ENCODE measurements at regions not wholly inside any gene's neighbourhood (a gene's known extent, or its start where the extent isn't known, plus 50 kb on each side); places are given as distances from the start of the nearest gene placed in this dataset.

DNA sequence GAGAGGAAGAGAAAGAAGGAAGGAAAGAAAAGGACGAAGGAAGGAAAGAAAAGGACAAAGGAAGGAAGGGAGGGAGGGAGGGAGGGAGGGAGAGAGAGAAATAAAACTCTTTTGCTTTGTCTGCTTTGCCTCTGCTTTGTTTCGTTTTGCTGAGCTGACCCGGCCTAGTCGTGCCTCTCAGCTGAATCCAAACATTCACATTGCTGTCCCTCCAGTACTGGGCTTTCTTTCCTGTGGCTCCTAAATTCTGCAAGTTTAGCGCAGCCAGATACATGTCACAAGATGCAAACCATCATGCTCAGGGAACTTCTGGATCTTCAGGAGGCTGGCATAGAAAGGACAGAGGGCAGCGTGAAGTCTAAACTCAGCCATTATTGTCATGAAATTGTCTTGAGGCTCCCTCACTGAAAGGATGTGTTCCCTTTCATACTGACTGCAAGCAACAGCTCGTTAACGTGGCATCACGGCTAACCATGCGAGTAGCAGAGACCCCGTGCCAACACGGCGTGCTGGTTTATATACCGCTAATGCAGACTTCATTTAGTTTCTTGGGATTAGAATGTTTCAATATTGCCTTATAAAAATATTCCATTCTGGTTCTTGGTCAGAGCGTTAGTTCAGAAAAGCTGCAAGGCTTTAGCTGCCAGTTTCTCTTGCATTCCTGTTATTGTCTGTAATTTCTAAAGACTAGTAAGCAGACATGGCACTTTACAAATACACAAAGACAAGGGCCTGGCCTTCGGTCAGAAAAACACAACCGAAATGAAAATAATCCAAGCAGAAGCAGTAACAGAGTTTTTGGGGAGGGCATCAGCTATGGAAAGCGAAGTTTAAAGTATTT lies 94.2 kb downstream of the TMEM174 start:
- Histone ChIP-seq H3K9me1 (ENCODE audit: insufficient read depth, low read length) (peaks cover 5% of the 10 kb centered on the region; the same call in 1 of the 2 replicates), H3K23ac (ENCODE audit: low read depth, low read length) (peak overlapping the region; percentile 74), H4K5ac (ENCODE audit: low read depth, low read length) (peak overlapping the region; percentile 42), H3K9ac (ENCODE audit: low read depth, low read length) (peak overlapping the region; percentile 13; the same call in 1 of the 2 replicates), H4K20me1 (ENCODE audit: insufficient read depth, low read length) (no peaks in the 10 kb centered on the region), H2BK20ac (ENCODE audit: low read depth, low read length) (peak overlapping the region; percentile 66; the same call in 1 of the 2 replicates), H3K36me3 (ENCODE audit: control insufficient read depth, insufficient read depth, low read length) (no peaks in the 10 kb centered on the region), H4K8ac (ENCODE audit: low read depth in 2 of 2, low read length in 2 of 2) (peak overlapping the region in 1 of 2 experiments; percentile 65; a peak in 2 of 4 replicates), H3K4me2 (ENCODE audit: low read depth, low read length) (peak overlapping the region; percentile 70), H3K79me1 (ENCODE audit: low read depth in 1 of 2, low read length in 2 of 2) (no peaks in the 10 kb centered on the region), H3K9me3 (ENCODE audit: control insufficient read depth, insufficient read depth, low read length) (no peaks in the 10 kb centered on the region), H3K4me3 (ENCODE audit: insufficient read depth, low read depth, low read length) (no peak overlapping the region; the same call in 1 of the 2 replicates), H2BK15ac (ENCODE audit: low read depth, low read length) (peak overlapping the region; percentile 50; the same call in 1 of the 3 replicates), H3K56ac (ENCODE audit: extremely low read depth, insufficient read depth, low read length) (peak overlapping the region; percentile 6; the same call in 1 of the 2 replicates), H2AK9ac (replicated peaks; ENCODE audit: low read depth, low read length, poor library complexity) (no peak overlapping the region), H4K91ac (ENCODE audit: insufficient read depth, low read depth, low read length) (peak overlapping the region; percentile 3), H3K4ac (ENCODE audit: low read depth, low read length) (peak overlapping the region; percentile 59), H3K27me3 (ENCODE audit: control insufficient read depth, insufficient read depth, low read length) (peaks cover 5% of the 10 kb centered on the region; the same call in 1 of the 2 replicates), H2AK5ac (ENCODE audit: low read depth, low read length) (no peak overlapping the region), H2BK5ac (ENCODE audit: low read depth, low read length, poor library complexity, severe bottlenecking) (no peak overlapping the region), H3K18ac (ENCODE audit: low read depth, low read length) (peak overlapping the region; percentile 37), H3K27ac (ENCODE audit: insufficient read depth, low read length) (peak overlapping the region; percentile 42; the same call in 1 of the 2 replicates), H3K4me1 (ENCODE audit: control insufficient read depth, insufficient read depth, low read length) (peaks cover 12% of the 10 kb centered on the region), H3K14ac (replicated peaks; ENCODE audit: low read depth, low read length) (peak overlapping the region; percentile 57), H2BK120ac (ENCODE audit: low read depth, low read length) (peak overlapping the region; percentile 73), H2AFZ (replicated peaks; ENCODE audit: low read length, poor library complexity) (peak overlapping the region; percentile 77)
- ChIA-PET POLR2A (ENCODE audit: unreplicated experiment) (interaction anchor here (0.7 kb wide), 1 partner anchor 32 kb away, joined by 3 read pairs; no protein-coding TSS in a partner anchor), CTCF (interaction anchor here (0.7 to 1.3 kb wide), 2 partner anchors 166 to 184 kb away, joined by 3 to 4 read pairs; no protein-coding TSS in a partner anchor)
- intact Hi-C loops (cut with micrococcal nuclease): no loop called here
- WGBS, 2 experiments (ENCODE audit: extremely low coverage in 2 of 2, insufficient read length in 1 of 2): 35% methylated on average over 4 of the region's 18 CpGs; no CpG with 5 or more reads in 1 of the 2 experiments
- DNase-seq: peak; percentile 31
- no TSS peak for BruUV-seq (replicated peaks)
- peak; percentile 73 for ATAC-seq (ENCODE audit: low read depth)
- dilution Hi-C loops (cut with HindIII; ENCODE audit: low sequenced_read_pairs, unreplicated experiment): no loop called here
- in situ Hi-C loops (cut with MboI; ENCODE audit: low sequenced_read_pairs): no loop called here
- TF ChIP-seq MAFK (IDR thresholded peaks at IDR 0.05; ENCODE audit: low read depth, low read length) (no peak), BHLHE40 (IDR thresholded peaks at IDR 0.05; ENCODE audit: low read depth, low read length) (no peak), FOS (IDR thresholded peaks at IDR 0.05; ENCODE audit: low read depth, low read length) (no peak), RFX5 (IDR thresholded peaks at IDR 0.05; ENCODE audit: low read depth, low read length) (no peak), SMC3 (IDR thresholded peaks at IDR 0.05; ENCODE audit: low read depth, low read length) (no peak), CEBPB (IDR thresholded peaks at IDR 0.05; ENCODE audit: low read depth, low read length) (no peak), CHD1 (IDR thresholded peaks at IDR 0.05; ENCODE audit: low read depth, low read length) (no peak), RAD21 (IDR thresholded peaks at IDR 0.05; ENCODE audit: low read length) (no peak), POLR2A (IDR thresholded peaks at IDR 0.05; ENCODE audit: low read depth, low read length) (no peak), MXI1 (IDR thresholded peaks at IDR 0.05; ENCODE audit: borderline replicate concordance, low read depth, low read length) (no peak), RCOR1 (IDR thresholded peaks at IDR 0.05; ENCODE audit: insufficient replicate concordance, low read length) (no peak)
- TF ChIP-seq, protein P1, sequence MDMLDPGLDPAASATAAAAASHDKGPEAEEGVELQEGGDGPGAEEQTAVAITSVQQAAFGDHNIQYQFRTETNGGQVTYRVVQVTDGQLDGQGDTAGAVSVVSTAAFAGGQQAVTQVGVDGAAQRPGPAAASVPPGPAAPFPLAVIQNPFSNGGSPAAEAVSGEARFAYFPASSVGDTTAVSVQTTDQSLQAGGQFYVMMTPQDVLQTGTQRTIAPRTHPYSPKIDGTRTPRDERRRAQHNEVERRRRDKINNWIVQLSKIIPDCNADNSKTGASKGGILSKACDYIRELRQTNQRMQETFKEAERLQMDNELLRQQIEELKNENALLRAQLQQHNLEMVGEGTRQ (IDR thresholded peaks at IDR 0.05; ENCODE audit: low read depth, low read length): no peak
- TF ChIP-seq, protein P2, sequence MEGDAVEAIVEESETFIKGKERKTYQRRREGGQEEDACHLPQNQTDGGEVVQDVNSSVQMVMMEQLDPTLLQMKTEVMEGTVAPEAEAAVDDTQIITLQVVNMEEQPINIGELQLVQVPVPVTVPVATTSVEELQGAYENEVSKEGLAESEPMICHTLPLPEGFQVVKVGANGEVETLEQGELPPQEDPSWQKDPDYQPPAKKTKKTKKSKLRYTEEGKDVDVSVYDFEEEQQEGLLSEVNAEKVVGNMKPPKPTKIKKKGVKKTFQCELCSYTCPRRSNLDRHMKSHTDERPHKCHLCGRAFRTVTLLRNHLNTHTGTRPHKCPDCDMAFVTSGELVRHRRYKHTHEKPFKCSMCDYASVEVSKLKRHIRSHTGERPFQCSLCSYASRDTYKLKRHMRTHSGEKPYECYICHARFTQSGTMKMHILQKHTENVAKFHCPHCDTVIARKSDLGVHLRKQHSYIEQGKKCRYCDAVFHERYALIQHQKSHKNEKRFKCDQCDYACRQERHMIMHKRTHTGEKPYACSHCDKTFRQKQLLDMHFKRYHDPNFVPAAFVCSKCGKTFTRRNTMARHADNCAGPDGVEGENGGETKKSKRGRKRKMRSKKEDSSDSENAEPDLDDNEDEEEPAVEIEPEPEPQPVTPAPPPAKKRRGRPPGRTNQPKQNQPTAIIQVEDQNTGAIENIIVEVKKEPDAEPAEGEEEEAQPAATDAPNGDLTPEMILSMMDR (conservative IDR thresholded peaks at IDR 0.05; ENCODE audit: low read depth, low read length): no peak
- TF ChIP-seq, protein P3, sequence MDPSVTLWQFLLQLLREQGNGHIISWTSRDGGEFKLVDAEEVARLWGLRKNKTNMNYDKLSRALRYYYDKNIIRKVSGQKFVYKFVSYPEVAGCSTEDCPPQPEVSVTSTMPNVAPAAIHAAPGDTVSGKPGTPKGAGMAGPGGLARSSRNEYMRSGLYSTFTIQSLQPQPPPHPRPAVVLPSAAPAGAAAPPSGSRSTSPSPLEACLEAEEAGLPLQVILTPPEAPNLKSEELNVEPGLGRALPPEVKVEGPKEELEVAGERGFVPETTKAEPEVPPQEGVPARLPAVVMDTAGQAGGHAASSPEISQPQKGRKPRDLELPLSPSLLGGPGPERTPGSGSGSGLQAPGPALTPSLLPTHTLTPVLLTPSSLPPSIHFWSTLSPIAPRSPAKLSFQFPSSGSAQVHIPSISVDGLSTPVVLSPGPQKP (IDR thresholded peaks at IDR 0.05; ENCODE audit: borderline replicate concordance, low read depth, low read length): no peak

All from IMR-90 (cell line).